Parathyroid adenoma (tissue), 2 donors: ENCODE measurements at regions not wholly inside any gene's neighbourhood (a gene's known extent, or its start where the extent isn't known, plus 50 kb on each side); places are given as distances from the start of the nearest gene placed in this dataset.

Experiments used
- H2AFZ ChIP-seq: fragments of 300-600 bp; sonication (generic); one replicate; pipeline ENCODE4 v1.7.0; 2017; ENCODE audit warnings: antibody characterized with exemption, mild to moderate bottlenecking
- H3K27ac ChIP-seq: fragments of 300-600 bp; sonication (generic); one replicate; pipeline ENCODE4 v1.7.0; 2017
- H3K27me3 ChIP-seq: fragments of 300-600 bp; sonication (generic); one replicate; pipeline ENCODE4 v1.7.0; 2017; ENCODE audit warnings: low read length; ENCODE audit not compliant: control insufficient read depth, insufficient read depth
- H3K36me3 ChIP-seq: fragments of 300-600 bp; sonication (generic); one replicate; pipeline ENCODE4 v1.7.0; 2017; ENCODE audit warnings: low read length; ENCODE audit not compliant: control insufficient read depth, insufficient read depth
- H3K4me1 ChIP-seq: fragments of 300-600 bp; sonication (generic); one replicate; pipeline ENCODE4 v1.7.0; 2017; ENCODE audit warnings: control low read depth
- H3K4me2 ChIP-seq: fragments of 300-600 bp; sonication (generic); one replicate; pipeline ENCODE4 v1.7.0; 2017; ENCODE audit warnings: low read length
- H3K4me3 ChIP-seq: fragments of 300-600 bp; sonication (generic); one replicate; pipeline ENCODE4 v1.7.0; 2017; ENCODE audit warnings: low read depth, low read length
- H3K79me2 ChIP-seq: fragments of 300-600 bp; sonication (generic); one replicate; pipeline ENCODE4 v1.7.0; 2017; ENCODE audit warnings: control low read depth
- H3K9ac ChIP-seq: fragments of 300-600 bp; sonication (generic); one replicate; pipeline ENCODE4 v1.7.0; 2017; ENCODE audit warnings: mild to moderate bottlenecking
- H3K9me3 ChIP-seq: fragments of 300-600 bp; sonication (generic); one replicate; pipeline ENCODE4 v1.7.0; 2017; ENCODE audit warnings: low read length; ENCODE audit not compliant: control insufficient read depth
- CTCF ChIP-seq: fragments of 300-600 bp; sonication (generic); IDR thresholded peaks from one replicate; pipeline ENCODE4 v1.7.0; 2017; ENCODE audit warnings: antibody characterized with exemption, mild to moderate bottlenecking
- donor health status: primary hyperparathyroidism.

DNA sequence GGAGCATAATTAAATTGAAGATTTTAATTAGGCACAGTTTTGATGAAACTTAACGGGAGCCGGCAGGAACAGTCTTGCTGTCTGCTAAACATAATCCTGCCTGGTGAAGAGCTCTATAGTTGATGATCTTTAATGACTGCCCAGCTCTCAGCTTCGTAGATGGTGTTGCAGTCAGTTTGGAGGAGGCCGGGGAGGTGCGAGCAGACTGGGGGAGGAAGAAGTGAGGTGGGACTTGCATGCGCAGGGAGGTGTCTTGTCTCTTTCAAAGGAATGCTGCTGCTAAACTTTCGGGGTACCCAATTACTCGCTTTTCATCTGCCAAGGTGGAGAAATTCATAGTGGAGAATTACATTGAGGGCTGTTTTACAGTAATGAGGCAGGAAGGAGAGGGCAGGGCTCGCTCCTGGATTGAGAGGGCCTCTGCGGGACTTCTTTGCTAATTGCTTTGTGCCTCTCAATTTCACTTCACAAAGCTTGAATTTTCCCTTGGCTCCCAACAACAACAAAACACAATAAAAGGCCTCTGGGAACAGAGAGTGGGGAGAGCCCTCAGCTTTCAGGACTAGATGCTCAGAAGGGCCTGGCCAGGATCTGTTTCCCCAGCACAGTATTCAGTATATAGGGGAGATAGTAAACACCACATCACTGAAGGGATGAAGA, 257.9 kb upstream of the ADRA1B start:
- no peak for TF ChIP-seq CTCF
- Histone ChIP-seq H3K9me3 (no peaks in the 10 kb centered on the region), H3K4me1 (no peaks in the 10 kb centered on the region), H2AFZ (no peak overlapping the region), H3K36me3 (no peaks in the 10 kb centered on the region), H3K27ac (no peak overlapping the region), H3K4me2 (no peak overlapping the region), H3K4me3 (no peak overlapping the region), H3K79me2 (no peaks in the 10 kb centered on the region), H3K27me3 (no peaks in the 10 kb centered on the region), H3K9ac (no peak overlapping the region)

GRCh38 chr5:159660401-159660800, 255.9 kb upstream of the ADRA1B start:
- no peaks in the 10 kb centered on the region for H3K79me2 ChIP-seq
- H3K9ac ChIP-seq: no peak overlapping the region
- H2AFZ ChIP-seq: no peak overlapping the region
- TF ChIP-seq CTCF: no peak
- no peaks in the 10 kb centered on the region for H3K27me3 ChIP-seq
- no peaks in the 10 kb centered on the region for H3K4me1 ChIP-seq
- no peak overlapping the region for H3K4me2 ChIP-seq
- H3K9me3 ChIP-seq: no peaks in the 10 kb centered on the region
- no peak overlapping the region for H3K27ac ChIP-seq
- H3K36me3 ChIP-seq: no peaks in the 10 kb centered on the region
- H3K4me3 ChIP-seq: no peak overlapping the region

DNA sequence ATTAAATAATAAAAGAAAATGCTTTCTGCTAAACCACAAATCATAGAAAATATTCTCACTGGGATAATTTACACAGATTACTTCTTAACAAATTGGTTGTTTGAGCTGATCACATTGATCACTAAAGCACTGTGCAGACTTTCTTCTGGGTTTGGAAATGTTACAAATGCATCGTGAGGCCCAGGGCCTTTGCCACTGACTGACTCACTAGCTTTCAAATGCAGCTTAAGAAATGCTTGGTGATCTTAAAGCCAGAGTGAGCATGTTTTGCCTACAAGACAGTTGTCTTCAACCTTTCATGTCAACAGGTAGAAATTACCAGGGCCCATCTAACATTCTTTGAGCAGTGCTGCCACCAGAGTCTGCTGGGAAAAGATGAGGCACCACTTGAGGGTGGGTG, 252.3 kb upstream of the ADRA1B start:
- H3K79me2 ChIP-seq: no peaks in the 10 kb centered on the region
- no peaks in the 10 kb centered on the region for H3K27me3 ChIP-seq
- H3K27ac ChIP-seq: no peak overlapping the region
- no peaks in the 10 kb centered on the region for H3K36me3 ChIP-seq
- H3K4me3 ChIP-seq: no peak overlapping the region
- no peak overlapping the region for H3K9ac ChIP-seq
- H3K4me1 ChIP-seq: no peaks in the 10 kb centered on the region
- no peak for TF ChIP-seq CTCF
- no peak overlapping the region for H3K4me2 ChIP-seq
- H2AFZ ChIP-seq: no peak overlapping the region
- H3K9me3 ChIP-seq: no peaks in the 10 kb centered on the region

- no peaks in the 10 kb centered on the region for H3K4me1 ChIP-seq
- no peak overlapping the region for H3K9ac ChIP-seq
- H3K27ac ChIP-seq: no peak overlapping the region
- no peaks in the 10 kb centered on the region for H3K27me3 ChIP-seq
- no peak overlapping the region for H2AFZ ChIP-seq
- TF ChIP-seq CTCF: no peak
- H3K4me2 ChIP-seq: no peak overlapping the region
- H3K9me3 ChIP-seq: no peaks in the 10 kb centered on the region
- no peaks in the 10 kb centered on the region for H3K36me3 ChIP-seq
- H3K79me2 ChIP-seq: no peaks in the 10 kb centered on the region
- H3K4me3 ChIP-seq: no peak overlapping the region
Measured at GRCh38 chr5:159667286-159667685, 249.0 kb upstream of the ADRA1B start.

DNA sequence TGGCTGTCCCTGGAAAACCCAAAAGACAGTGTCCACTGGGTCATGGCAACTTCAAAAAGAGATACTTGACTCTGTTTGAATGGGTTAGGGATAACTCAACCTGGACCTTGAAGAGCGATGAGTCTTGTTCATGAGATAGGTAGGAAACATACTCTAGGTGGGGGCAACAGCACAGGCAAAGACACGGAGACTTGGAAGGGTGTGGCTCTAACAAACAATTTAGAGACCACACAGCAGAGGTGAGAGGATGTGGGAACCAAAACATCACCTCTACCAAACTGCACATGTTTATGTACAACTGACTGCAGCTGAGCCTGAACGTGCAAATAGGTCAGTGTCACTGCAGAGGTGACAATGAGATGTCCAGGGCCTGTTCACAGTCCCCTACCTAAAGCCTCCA, 247.7 kb upstream of the ADRA1B start:
- Histone ChIP-seq H3K4me3 (no peak overlapping the region), H3K4me2 (no peak overlapping the region), H3K79me2 (no peaks in the 10 kb centered on the region), H2AFZ (no peak overlapping the region), H3K4me1 (no peaks in the 10 kb centered on the region), H3K9ac (no peak overlapping the region), H3K9me3 (no peaks in the 10 kb centered on the region), H3K27me3 (no peaks in the 10 kb centered on the region), H3K36me3 (no peaks in the 10 kb centered on the region), H3K27ac (no peak overlapping the region)
- no peak for TF ChIP-seq CTCF
